Hematopoietic multipotent progenitor cell treated with erythropoietin and hydrocortisone succinate and interleukin-3 and kit ligand, for 15 days (in vitro differentiated cells): ENCODE measurements at regions not wholly inside any gene's neighbourhood (a gene's known extent, or its start where the extent isn't known, plus 50 kb on each side); places are given as distances from the start of the nearest gene placed in this dataset.
A peak's percentile ranks its signal among the peaks of the same experiment; 100 is the strongest.

Source experiments
- DNase-seq: peaks from one replicate; pipeline ENCODE4 v3.0.0-alpha.2; 2015; ENCODE audit warnings: low spot score

- DNase-seq, result no peak
These were observed 327.0 kb upstream of the NOCT start for GRCh38 chr4:138688408-138689085.

DNA sequence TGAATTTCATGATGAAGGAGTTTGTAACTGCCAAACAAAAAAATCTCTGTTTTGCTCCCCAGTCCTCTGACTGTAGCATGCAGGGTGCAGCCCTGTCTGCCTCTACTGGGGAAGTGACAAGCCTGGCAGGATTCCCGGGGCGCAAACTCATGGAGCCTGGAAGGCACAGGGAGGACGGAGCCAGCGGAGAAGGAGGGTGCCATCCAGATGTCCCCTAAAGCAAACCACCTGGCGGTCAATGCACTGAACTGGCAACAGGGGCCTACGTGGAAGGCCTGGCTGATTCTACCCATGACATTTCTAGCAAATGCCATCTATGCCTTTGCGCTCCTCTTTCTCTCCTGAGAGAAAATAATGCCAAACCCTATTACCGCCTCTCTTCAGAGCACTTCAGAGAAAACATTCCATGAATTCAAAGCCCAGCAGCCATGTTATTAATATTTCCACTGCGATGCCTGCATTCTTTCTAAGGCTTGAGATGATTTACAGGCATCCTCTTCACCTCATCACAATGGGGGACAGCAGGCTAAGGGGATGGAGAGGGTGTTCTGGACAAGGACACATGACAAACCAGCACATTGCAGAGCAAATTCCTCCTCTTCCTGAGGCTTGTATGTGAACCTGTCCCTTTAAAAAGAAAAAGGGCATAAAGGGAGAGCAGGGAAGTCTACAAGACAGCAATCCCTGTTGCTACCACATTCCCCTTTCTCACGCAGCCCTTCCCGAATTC is 329.3 kb upstream of the NOCT start:
- DNase-seq, result no peak

- no peak for DNase-seq
These were observed 330.3 kb upstream of the NOCT start for GRCh38 chr4:138685316-138685715.

DNA sequence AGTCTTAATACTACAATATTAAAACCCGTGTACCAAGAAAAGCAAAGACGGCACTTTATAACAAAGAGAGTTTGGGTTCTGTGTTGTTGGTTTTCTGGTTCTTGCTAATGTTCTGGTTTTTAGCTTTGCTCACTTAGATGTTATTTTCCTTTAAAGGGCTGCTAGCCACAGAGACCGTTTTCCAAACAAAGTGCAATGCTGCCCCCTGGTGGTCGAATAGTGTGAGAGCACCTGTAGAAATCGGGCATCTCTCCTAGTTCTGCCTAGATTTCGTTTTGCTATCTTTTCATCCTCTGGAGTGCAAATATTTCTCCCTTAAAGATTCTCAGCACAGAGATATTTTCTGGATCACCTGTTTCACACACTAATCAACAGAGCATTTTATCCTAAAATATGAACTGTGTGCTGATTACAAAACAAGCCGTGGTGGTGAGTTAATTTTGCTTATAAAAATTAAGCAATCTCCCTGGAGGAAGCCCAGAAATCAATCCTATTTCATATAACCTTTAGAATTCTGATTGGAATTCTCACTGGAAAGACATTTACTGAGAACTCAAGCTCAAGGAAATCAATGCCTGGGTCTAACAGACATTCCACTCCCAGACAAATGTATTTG is 334.5 kb upstream of the NOCT start:
- peak; percentile 83 for DNase-seq

DNA sequence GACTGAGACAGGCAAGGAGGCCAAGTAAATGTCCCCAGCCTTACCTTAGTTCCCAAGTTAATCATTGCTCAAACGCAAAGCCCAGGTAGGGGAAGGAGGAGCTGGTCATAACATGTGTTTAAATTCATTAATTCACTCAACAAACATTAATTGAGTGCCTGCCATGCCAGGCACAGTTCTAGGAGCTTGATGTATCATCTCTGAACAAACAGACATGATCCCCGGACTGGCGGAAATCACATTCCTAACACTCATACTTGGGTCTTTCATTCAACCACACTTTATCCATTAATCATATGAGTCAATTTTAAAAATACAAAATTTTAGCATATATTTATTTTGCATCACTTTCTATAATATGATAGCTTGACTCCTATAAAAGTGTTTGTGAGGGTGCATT is 335.3 kb upstream of the NOCT start:
- no peak for DNase-seq

DNA sequence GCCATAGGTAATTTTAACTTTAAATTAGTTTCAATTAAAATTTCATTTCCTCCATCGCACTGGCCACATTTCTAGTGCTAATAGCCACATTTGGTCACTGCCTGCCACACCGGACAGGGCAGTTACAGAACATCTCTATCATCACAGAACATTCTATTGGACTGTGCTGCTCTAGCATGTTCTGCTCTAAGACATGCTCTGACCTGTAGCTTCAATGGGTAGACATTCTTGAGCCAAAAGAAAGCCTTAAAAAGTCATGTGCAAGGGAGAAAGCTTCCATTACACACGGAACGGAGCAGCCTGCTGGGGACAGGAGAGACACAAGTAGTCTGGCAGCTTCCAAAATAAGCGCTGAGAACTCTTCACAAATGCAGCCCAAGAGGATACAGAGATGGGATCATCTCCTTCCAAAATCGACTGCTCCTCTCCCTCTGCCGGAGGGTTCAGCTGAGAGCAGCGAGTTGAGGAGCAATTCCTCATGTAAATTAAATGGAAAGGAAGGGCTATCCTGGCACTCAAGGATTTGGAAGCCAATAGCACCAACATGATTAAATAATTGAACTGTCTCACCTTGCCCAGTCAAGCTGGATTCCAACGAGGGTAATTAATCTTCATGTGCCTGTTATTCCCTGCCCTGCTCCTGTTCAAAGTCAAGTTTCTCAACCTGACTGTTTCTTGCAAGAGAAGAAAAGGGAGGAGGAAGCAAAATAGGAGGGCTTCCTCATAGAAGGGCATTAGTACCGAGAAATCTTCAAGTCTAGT is 336.4 kb upstream of the NOCT start:
- no peak for DNase-seq

DNA sequence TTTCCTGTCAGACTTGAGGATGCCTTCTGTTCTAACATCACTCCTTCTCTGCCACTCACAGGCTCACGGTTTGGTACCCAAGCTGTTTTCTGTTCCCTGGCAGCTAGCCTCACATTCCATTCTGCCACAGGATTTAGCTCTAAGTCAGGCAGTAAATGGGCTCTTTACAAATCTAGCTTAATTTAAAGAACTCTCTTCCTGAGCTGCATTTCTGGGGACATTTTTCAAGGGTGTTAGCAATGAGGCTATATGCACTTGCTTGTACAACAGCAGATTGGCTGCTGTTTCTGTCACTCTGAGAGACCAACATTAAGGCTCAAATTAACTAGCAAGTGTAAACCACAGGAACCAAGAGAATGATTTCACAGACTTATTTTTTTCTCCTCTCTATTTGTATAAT is 337.8 kb upstream of the NOCT start:
- DNase-seq, result no peak

GRCh38 chr4:138677212-138677611 is 338.4 kb upstream of the NOCT start:
- no peak for DNase-seq

DNA sequence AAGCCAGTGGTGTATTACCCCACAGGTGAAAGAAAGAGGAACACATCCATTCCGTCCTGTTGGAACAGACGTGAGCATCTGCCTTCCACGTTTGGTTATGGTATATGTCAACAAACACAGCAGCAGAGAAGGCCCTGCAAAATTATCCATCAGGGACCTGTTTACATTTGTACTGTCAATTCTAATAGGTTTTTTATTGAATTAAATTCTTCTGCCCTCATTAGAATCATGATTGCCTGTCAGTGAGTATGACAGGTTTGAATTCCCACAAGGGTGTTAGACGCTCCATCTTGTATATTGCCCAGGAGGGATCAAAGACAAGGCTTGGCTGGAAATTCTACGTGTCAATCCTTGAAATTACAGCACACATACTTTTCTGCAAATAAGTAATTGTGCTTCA is 339.9 kb upstream of the NOCT start:
- no peak for DNase-seq

GRCh38 chr4:138674209-138674608 is 341.4 kb upstream of the NOCT start:
- DNase-seq, result no peak

GRCh38 chr4:138673053-138673452 is 342.5 kb upstream of the NOCT start:
- DNase-seq, result no peak

DNA sequence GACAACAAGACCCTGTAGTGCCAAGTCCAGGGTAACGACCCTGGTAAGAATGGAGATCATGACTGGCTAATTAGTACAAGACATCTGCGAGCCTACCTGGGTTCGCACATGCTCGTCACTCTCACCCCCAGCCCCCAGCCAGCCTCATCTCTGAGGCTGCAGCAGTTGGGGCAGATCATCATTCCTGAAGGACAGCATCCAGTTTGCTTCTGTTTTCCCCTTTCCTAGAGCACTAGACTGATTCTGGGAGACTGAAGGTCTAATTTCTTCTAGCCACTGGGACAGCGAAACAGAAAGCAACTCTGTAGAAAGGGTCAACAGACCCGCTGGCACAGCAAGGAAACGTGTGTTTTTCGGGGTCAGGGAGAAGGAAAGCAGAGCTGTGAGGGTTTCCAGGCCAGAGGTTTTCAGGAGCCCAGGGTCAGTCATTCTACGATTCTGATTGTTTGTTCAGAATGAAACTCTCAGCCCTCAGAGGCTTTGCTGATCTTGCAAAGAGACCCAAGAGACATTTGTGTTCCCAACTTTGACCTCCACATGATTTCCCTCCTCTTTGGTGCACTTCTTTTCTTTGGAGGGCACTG is 343.1 kb upstream of the NOCT start:
- DNase-seq, result no peak

GRCh38 chr4:138671606-138672084 is 343.9 kb upstream of the NOCT start:
- peak; percentile 56 for DNase-seq

DNA sequence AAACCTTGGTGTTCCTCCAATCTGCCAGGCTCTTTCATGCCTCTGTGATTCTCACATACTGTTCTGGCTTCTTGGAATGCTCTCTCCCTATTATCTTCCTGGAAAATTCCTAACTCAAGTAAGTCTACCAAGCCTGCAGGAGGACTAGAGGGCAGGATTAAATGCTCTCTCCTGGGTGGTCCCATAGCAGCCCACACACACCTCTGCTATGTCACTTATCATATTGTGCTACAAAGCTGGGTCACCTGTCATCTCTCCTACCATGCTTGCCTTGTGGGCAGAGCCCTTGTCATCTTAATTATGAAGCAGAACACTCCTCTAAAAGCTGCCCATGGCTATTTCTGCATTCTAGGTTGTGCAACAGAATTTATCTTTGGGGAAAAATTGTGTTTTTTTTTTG is 344.5 kb upstream of the NOCT start:
- DNase-seq, result no peak

DNA sequence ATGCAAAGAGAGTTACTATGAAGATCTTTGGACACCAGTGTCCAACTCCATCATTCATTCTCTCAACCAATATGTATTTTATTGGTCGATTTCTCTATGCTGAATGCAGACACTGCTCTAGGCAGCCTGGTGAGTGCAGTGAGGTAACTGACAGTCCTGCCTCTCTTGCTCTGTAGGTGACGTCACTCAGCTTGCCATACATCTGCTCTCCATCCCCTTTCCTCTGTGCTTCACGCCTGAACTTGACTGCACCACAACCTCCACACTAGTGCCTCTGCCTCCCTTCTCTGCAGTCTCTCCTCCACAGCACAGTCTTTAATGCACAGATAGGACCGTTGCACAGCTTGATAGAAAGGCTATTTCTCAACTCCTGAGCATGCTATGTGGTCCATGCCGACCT is 344.9 kb upstream of the NOCT start:
- no peak for DNase-seq

DNA sequence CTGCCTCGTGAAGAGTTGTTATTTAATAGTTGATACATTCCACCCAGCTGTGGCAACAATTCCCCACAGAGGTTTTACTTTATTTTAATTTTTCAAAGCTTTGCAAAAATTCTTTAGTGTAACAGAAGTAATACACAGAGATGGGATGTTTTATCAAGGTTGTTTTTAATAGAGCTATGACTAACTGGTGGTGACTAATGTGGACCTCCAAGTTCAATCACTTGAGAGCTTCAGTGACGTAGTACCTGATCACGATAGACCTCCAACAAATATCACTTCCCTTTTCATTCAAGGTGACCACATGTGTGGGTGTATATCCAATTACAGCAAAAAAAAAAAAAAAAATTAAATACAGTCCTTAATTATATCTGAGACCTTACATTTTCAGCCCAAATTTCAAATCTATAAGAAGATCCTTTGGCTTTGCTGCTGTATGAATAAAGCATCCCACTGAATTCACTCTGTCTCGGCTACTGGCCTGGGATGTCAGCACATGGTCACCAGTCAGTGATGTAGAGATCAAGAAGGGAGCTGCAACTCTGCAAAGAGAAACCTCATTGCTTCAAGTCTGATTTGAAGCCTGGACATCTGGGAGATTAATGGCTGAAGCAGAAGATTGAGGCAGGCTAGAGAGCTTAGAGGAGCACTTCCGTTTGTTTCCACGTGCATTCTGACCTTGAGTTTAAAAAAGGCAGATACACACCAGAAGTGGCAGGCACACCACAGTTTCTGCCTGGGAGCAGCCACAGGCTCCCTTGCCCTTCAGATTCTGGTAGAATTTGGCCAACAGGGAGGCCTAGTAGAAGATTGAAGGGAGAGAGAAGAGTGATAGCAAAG is 345.9 kb upstream of the NOCT start:
- no peak for DNase-seq

DNA sequence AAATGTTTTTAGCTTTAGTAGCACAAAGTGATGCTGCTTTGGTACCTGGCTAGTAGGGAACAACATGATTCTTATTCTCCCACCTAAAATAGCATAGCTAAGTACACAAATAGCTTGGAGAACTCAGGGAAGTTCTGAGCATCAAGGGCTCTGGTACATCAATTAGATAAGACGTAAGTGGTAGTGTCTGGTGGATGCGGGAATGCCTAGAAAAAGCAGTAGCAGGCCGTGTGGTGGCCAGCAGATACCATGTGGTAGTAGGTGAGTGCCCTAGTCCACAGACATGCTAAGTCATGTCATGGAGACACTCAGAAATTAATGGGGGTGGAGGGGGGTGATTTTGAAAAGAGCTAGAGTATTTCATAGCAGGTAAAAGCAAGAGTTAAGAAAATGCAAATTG is 347.3 kb upstream of the NOCT start:
- DNase-seq, result no peak

DNA sequence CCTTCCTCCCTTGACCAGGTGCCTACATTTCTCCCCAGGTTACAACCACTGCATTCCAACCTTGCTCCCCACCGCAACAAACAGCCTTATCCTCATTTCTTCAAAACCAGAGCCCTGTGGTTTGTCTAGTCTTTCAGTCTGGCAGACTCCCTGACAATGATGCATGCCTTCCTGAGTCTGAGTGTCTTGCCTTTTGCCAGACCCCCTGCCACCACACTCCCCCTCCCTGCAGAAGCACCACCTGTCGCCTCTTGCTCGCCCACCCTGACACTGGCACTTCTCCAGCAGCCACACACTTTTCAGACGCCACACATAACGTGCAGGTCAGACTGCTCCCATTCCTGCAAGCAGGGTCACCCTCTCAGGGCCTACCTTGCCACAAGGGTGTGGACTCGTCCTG is 349.2 kb upstream of the NOCT start:
- no peak for DNase-seq

DNA sequence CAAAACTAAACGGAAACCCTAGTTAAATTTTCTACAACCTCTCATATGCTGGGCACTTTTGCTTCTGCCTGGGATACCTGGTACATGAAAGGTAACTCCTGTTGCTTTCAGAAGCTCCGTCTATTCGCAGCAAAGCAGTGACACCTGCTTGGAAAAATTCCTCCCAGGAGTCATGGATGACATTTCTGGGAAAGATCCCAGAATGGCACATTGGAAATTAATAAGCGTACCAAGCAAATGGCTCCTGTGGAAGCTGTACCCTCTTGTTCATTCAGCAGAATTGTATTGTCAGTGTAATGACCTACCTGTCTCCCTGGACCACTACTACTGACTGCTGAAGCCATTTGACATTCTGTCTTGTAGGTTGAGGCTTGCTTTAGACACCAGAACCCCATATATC is 349.7 kb upstream of the NOCT start:
- DNase-seq, result no peak

DNA sequence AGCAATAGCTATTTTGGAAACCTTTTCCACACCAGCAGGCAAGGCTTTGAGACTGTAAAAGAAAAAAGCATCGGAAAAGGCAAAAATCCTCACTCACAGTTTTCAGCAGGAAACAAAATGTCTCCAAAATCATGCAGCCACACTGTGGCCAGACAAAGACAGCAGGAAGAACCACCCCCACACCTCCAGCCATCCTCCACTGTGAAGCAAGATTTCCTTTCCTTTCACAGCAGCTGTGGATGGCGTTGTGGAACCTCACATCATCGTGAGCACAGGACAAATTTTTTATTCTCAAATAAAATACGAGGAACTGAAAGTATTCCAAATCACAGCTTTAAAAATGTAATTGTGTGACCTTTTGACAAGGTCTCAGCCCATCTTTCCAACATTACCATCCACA is 351.7 kb upstream of the NOCT start:
- no peak for DNase-seq

- DNase-seq, result no peak
These were observed 355.7 kb upstream of the NOCT start for GRCh38 chr4:138659812-138660316.
